NCI-H1105 treated with DMSO at 0.1 percent for 48 hours (cell line): ENCODE measurements at regions not wholly inside any gene's neighbourhood (a gene's known extent, or its start where the extent isn't known, plus 50 kb on each side); places are given as distances from the start of the nearest gene placed in this dataset.

Experiments
- DNase-seq: peaks from one replicate; lab custom pipeline; 2025; lab: John Stamatoyannopoulos, UW

GRCh38 chr10:29687421-29688164, 52.8 kb upstream of the SVIL start:
- DNase-seq: no peak

GRCh38 chr10:29685506-29685905, 50.7 kb upstream of the SVIL start:
- no peak for DNase-seq
